H9 (cell line): ENCODE measurements at regions not wholly inside any gene's neighbourhood (a gene's known extent, or its start where the extent isn't known, plus 50 kb on each side); places are given as distances from the start of the nearest gene placed in this dataset.

ENCODE experiments used
- DNase-seq: peaks from one replicate; pipeline ENCODE4 v3.0.0-alpha.2; 2017
- H2AFZ ChIP-seq: one replicate; pipeline ENCODE4 v1.6.1; 2013; ENCODE audit warnings: mild to moderate bottlenecking, low read length, control low read depth, moderate library complexity
- H2AK5ac ChIP-seq: 2 replicates; pipeline ENCODE4 v1.6.1; 2013; ENCODE audit warnings: low read length, control low read depth, mixed read lengths; ENCODE audit not compliant: insufficient read length
- H2BK120ac ChIP-seq: one replicate; pipeline ENCODE4 v1.6.1; 2013; ENCODE audit warnings: low read depth, mild to moderate bottlenecking, low read length, control low read depth, inconsistent platforms; ENCODE audit not compliant: poor library complexity, severe bottlenecking
- H2BK12ac ChIP-seq: 2 replicates; pipeline ENCODE4 v1.6.1; 2013; ENCODE audit warnings: low read length, control low read depth, mixed read lengths, low read depth; ENCODE audit not compliant: insufficient read length
- H2BK15ac ChIP-seq: 2 replicates; pipeline ENCODE4 v1.6.1; 2013; ENCODE audit warnings: low read depth, low read length, control low read depth
- H2BK20ac ChIP-seq: one replicate; pipeline ENCODE4 v1.6.1; 2013; ENCODE audit warnings: low read depth, mild to moderate bottlenecking, low read length, control low read depth, inconsistent platforms; ENCODE audit not compliant: poor library complexity, severe bottlenecking
- H2BK5ac ChIP-seq: 2 replicates; pipeline ENCODE4 v1.6.1; 2013; ENCODE audit warnings: low read length, control low read depth, mixed read lengths; ENCODE audit not compliant: insufficient read length
- H3K14ac ChIP-seq: 2 replicates; pipeline ENCODE4 v1.6.1; 2013; ENCODE audit warnings: low read length, control low read depth; ENCODE audit not compliant: insufficient read depth
- H3K18ac ChIP-seq: 2 replicates; pipeline ENCODE4 v1.6.1; 2013; ENCODE audit warnings: low read depth, mild to moderate bottlenecking, mixed read lengths, low read length, control low read depth; ENCODE audit not compliant: insufficient read length
- H3K23ac ChIP-seq: 2 replicates; pipeline ENCODE4 v1.6.1; 2013; ENCODE audit warnings: low read length, control low read depth, mixed read lengths, low read depth; ENCODE audit not compliant: insufficient read length
- H3K23me2 ChIP-seq: 2 replicates; pipeline ENCODE4 v1.6.1; 2013; ENCODE audit warnings: low read depth, mild to moderate bottlenecking, mixed read lengths, low read length, control low read depth; ENCODE audit not compliant: insufficient read length, poor library complexity, severe bottlenecking
- H3K27ac ChIP-seq: 2 replicates; pipeline ENCODE4 v1.5.1; 2013; ENCODE audit warnings: low read length, control low read depth, mixed read lengths, low read depth; ENCODE audit not compliant: insufficient read length
- H3K27me3 ChIP-seq: 2 replicates; pipeline ENCODE4 v1.6.1; 2013; ENCODE audit warnings: low read length, control low read depth, inconsistent platforms; ENCODE audit not compliant: insufficient read depth
- H3K4ac ChIP-seq: 2 replicates; pipeline ENCODE4 v1.6.1; 2013; ENCODE audit warnings: low read depth, mild to moderate bottlenecking, control low read depth, inconsistent platforms, low read length, moderate library complexity
- H3K4me1 ChIP-seq: 2 replicates; pipeline ENCODE4 v1.6.1; 2013; ENCODE audit warnings: low read length, control low read depth, inconsistent platforms; ENCODE audit not compliant: insufficient read depth
- H3K4me2 ChIP-seq: 2 replicates; pipeline ENCODE4 v1.6.1; 2013; ENCODE audit warnings: low read length, control low read depth, mixed read lengths; ENCODE audit not compliant: insufficient read length, insufficient read depth
- H3K56ac ChIP-seq: 2 replicates; pipeline ENCODE4 v1.6.1; 2013; ENCODE audit warnings: low read depth, mild to moderate bottlenecking, mixed read lengths, low read length, control low read depth; ENCODE audit not compliant: insufficient read length
- H3K79me1 ChIP-seq: 2 replicates; pipeline ENCODE4 v1.6.1; 2013; ENCODE audit warnings: low read depth, mild to moderate bottlenecking, moderate library complexity, low read length, control low read depth, inconsistent platforms; ENCODE audit not compliant: insufficient read depth, poor library complexity, severe bottlenecking
- H3K79me2 ChIP-seq: 2 replicates; pipeline ENCODE4 v1.6.1; 2013; ENCODE audit warnings: low read length, control low read depth, inconsistent platforms; ENCODE audit not compliant: insufficient read depth
- H3K9ac ChIP-seq: 2 replicates; pipeline ENCODE4 v1.6.1; 2013; ENCODE audit warnings: low read length, control low read depth, mixed read lengths; ENCODE audit not compliant: insufficient read length; ENCODE audit errors: extremely low read depth
- H3K9me3 ChIP-seq: one replicate; pipeline ENCODE4 v1.6.1; 2013; ENCODE audit warnings: low read depth, low read length, inconsistent platforms; ENCODE audit not compliant: control insufficient read depth
- H3T11ph ChIP-seq: one replicate; pipeline ENCODE4 v1.6.1; 2013; ENCODE audit warnings: mild to moderate bottlenecking, low read length, control low read depth, inconsistent platforms
- H4K20me1 ChIP-seq: one replicate; pipeline ENCODE4 v1.6.1; 2013; ENCODE audit not compliant: control insufficient read depth, insufficient read length, insufficient read depth
- H4K5ac ChIP-seq: 2 replicates; pipeline ENCODE4 v1.6.1; 2013; ENCODE audit warnings: low read depth, mild to moderate bottlenecking, mixed read lengths, low read length, control low read depth; ENCODE audit not compliant: insufficient read length
- H4K8ac ChIP-seq: replicated peaks from 2 replicates; pipeline ENCODE4 v1.6.1; 2013; ENCODE audit warnings: low read length, control low read depth, mixed read lengths, low read depth; ENCODE audit not compliant: insufficient read length
- H4K91ac ChIP-seq: 2 replicates; pipeline ENCODE4 v1.6.1; 2013; ENCODE audit warnings: low read depth, mild to moderate bottlenecking, moderate library complexity, mixed read lengths, low read length, control low read depth; ENCODE audit not compliant: insufficient read length
- H3K27ac Mint-ChIP-seq, 3 experiments: 2 replicates in 2 of 3; 3 replicates in 1 of 3; pipeline ENCODE4 v1.8.0; 2020 to 2021; ENCODE audit warnings: mixed read lengths in 3 of 3, mild to moderate bottlenecking in 1 of 3, moderate library complexity in 1 of 3
- H3K27me3 Mint-ChIP-seq: 2 replicates; pipeline ENCODE4 v1.8.0; 2021; ENCODE audit warnings: low read depth, mild to moderate bottlenecking, moderate library complexity, mixed read lengths
- H3K36me3 Mint-ChIP-seq, 3 experiments: 2 replicates in 2 of 3; 3 replicates in 1 of 3; pipeline ENCODE4 v1.8.0; 2020 to 2021; ENCODE audit warnings: low read depth in 3 of 3, mixed read lengths in 3 of 3; ENCODE audit not compliant: insufficient read depth in 1 of 3
- H3K4me1 Mint-ChIP-seq, 2 experiments: 2 replicates each; pipeline ENCODE4 v1.8.0; 2020; ENCODE audit warnings: mixed read lengths in 2 of 2
- H3K4me3 Mint-ChIP-seq, 2 experiments: 2 replicates in 1 of 2; 3 replicates in 1 of 2; pipeline ENCODE4 v1.8.0; 2020 to 2021; ENCODE audit warnings: mild to moderate bottlenecking in 2 of 2, mixed read lengths in 2 of 2, moderate library complexity in 1 of 2
- H3K9me3 Mint-ChIP-seq, 2 experiments: 2 replicates in 1 of 2; 3 replicates in 1 of 2; pipeline ENCODE4 v1.8.0; 2020; ENCODE audit warnings: mild to moderate bottlenecking in 2 of 2, mixed read lengths in 2 of 2, moderate library complexity in 1 of 2
- CTCF ChIP-seq: fragments of 200-600 bp; sonication (generic); conservative IDR thresholded peaks from 3 replicates; pipeline ENCODE4 v1.8.0; 2021; ENCODE audit warnings: antibody characterized with exemption, mild to moderate bottlenecking
- WGBS: extraction: QIAGEN DNeasy Blood & Tissue Kit; methylation state at CpG from one replicate; pipeline ENCODE4 v1.1.7; 2013; ENCODE audit warnings: missing lambda C conversion rate, low lambda C conversion rate, mixed read lengths; ENCODE audit not compliant: insufficient read length; ENCODE audit errors: extremely low coverage; 5-methylcytosine and 5-hydroxymethylcytosine counted together

- Histone ChIP-seq H2AK5ac (no peak overlapping the region), H3K27me3 (no peaks in the 10 kb centered on the region), H3K18ac (no peak overlapping the region), H2BK12ac (no peak overlapping the region), H3K4me1 (no peaks in the 10 kb centered on the region), H3K14ac (no peak overlapping the region), H2BK120ac (no peak overlapping the region), H3T11ph (no peak overlapping the region), H2BK5ac (no peak overlapping the region), H3K56ac (no peak overlapping the region), H3K79me1 (no peaks in the 10 kb centered on the region), H4K91ac (no peak overlapping the region), H3K23ac (no peak overlapping the region), H3K4ac (no peak overlapping the region), H3K9me3 (no peaks in the 10 kb centered on the region), H4K8ac (no peak overlapping the region), H3K9ac (no peak overlapping the region), H4K20me1 (no peaks in the 10 kb centered on the region), H4K5ac (no peak overlapping the region), H2AFZ (no peak overlapping the region), H3K4me2 (no peak overlapping the region), H2BK20ac (no peak overlapping the region), H3K79me2 (no peaks in the 10 kb centered on the region), H3K23me2 (no peaks in the 10 kb centered on the region), H3K27ac (no peak overlapping the region), H2BK15ac (no peak overlapping the region)
- H3K36me3 Mint-ChIP-seq = no peaks in the 10 kb centered on the region
- no peaks in the 10 kb centered on the region for H3K9me3 Mint-ChIP-seq
- no CpG with 5 or more reads among the region's 2 CpGs for WGBS
- no peaks in the 10 kb centered on the region for H3K4me1 Mint-ChIP-seq
- no peak overlapping the region for H3K27ac Mint-ChIP-seq
- H3K27me3 Mint-ChIP-seq = peaks cover 8% of the 10 kb centered on the region
- no peak for DNase-seq
- H3K4me3 Mint-ChIP-seq = no peak overlapping the region
- TF ChIP-seq CTCF = no peak
These were observed 239.1 kb upstream of the SLC14A2 start for GRCh38 chr18:45376193-45376592.
